ENCODE measurements at regions not wholly inside any gene's neighbourhood (a gene's known extent, or its start where the extent isn't known, plus 50 kb on each side); places are given as distances from the start of the nearest gene placed in this dataset.
"Not testable (repeated sequence)": the region's sequence is repeated elsewhere in the genome, so short reads cannot be mapped to it uniquely, and the experiment has no call there.

- no peak for DNase-seq
These were observed 651.3 kb upstream of the MEF2C start for GRCh38 chr5:89534331-89534730.

DNA sequence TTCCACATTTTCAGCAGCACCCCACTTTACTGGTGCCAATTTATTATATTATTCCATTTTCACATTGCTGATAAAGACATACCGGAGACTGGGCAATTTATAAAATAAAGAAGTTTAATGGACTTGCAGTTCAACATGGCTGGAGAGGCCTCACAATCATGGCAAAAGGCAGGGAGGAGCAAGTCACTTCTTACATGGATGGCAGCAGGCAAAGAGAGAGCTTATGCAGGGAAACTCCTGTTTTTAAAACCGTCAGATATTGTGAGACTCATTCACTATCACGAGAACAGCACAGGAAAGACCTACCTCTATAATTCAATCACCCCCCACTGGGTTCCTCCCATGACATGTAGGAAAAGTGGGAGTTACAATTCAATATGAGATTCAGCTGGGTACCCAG lies 641.8 kb upstream of the MEF2C start:
- DNase-seq: no peak

GRCh38 chr5:89523867-89524266 lies 640.9 kb upstream of the MEF2C start:
- not testable (repeated sequence) for DNase-seq

- no peak for DNase-seq
These were observed 637.8 kb upstream of the MEF2C start for GRCh38 chr5:89520771-89521170.

- no peak for DNase-seq
These were observed 630.5 kb upstream of the MEF2C start for GRCh38 chr5:89513299-89514044.

DNA sequence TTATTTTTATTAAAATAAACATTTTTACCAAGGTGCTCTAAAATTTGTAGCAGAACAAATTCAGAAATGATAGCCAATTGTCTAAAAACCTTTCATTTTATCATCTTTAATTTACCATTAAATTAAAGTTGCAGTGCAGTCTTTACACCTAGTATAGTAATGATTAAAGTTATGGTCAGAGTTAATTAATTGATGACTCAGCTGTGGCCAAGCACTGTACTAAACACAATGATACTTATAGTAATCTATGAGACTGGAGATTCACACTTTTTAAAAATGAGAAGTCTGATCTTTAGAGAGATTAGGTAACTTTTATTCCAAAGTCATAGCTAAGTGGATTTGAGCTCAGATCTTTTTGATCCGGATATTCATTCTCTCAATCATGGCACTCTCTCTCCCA lies 621.1 kb upstream of the MEF2C start:
- DNase-seq: no peak

DNA sequence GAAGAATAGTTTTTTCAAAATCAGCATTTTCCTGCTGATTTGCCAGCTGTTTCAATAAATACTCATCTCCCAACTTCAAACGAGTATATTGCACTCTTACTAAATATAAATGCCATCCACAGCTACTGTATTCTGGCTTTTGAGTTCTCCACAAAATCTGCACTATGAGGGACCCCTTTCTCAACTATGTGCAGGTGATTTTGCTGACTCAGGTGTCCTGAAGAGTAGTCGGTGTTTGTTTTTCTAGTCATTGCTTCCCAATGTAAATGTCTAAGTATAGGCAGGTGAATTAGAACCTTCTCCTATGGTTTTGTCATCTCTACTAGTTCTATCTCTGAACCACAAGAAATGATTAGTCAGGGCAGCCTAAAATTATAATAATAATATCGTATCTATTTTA lies 616.8 kb upstream of the MEF2C start:
- no peak for DNase-seq

DNA sequence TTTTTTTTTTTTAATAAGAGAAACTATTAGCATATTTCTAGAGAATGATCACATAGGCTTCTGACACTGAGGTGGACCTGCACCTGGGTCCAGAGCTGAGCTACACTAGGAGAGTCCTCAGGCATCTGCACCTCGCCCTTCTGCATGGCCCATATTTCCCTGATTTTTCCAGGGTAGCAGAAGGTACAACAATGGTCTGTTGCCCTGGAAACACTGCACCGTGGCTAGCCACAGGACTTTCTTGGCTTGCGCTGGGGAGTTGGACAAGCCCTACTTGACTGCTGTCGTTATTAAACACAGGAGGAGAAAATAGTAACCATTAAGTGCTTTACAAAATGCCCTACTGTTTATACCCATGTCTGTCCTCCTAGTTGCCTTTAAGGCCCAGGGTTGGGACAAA lies 615.7 kb upstream of the MEF2C start:
- no peak for DNase-seq

DNA sequence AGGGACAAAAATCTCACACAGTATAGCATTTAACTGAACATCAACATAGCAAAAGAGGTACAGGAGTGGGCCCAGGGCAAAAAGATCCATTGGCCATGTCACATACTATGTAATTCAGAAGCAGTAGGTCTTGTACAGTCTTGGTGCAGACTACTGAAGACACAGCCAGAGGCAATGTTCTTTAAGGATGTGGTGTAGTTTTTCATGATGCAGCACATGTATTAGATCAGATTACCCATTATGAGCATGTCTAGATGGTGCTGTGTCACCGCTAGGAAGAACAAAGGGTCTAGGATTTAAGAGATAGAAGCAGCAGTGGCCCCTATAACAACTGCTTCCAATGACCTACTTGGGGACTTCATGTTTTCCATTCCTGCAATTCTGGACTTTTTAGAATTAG lies 610.4 kb upstream of the MEF2C start:
- no peak for DNase-seq

DNA sequence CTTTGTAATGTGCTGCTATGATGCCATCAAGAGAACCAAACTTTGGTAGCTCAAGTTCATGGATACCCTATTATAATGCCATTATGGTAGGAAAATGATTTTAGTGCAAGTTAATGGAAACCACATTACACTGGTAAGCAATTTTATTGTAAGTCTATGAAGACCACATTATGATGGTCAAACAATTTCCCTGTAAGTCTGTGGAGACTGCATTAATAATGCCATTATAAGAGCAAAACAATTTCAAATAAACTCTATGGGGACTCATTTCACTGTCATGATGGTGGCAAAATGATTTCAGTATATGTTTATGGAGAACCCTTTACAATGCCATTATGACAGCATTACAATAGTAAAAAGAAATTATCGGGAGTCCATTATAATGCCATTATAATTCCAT lies 602.0 kb upstream of the MEF2C start:
- DNase-seq: no peak

DNA sequence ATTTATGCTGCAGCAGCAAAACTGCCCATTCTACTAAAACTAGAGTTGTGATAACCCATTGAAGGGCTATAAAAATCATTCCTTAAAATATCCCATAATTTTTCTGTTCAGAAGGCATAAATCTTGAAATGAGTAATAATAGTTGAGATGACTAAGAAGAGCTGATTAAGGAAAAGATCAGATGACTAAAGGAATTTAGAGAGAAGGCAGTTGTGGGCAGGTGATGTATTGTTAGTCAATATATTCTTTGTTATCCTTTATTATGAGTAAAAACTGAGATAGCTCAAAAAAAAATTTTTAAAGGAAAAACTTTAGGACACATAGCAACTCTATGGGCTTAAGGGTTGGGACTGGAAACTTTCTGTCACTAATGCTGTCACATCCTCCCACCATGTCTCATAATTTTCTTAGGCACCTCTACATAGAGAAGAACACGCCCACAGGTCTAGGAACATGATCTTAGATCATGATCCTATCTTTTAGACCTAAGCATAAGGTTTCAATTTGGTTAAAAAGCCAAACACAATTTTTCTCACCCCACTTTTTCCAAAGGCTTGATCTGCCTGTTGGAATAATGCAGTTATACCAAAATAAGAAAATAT lies 597.5 kb upstream of the MEF2C start:
- DNase-seq: no peak

DNA sequence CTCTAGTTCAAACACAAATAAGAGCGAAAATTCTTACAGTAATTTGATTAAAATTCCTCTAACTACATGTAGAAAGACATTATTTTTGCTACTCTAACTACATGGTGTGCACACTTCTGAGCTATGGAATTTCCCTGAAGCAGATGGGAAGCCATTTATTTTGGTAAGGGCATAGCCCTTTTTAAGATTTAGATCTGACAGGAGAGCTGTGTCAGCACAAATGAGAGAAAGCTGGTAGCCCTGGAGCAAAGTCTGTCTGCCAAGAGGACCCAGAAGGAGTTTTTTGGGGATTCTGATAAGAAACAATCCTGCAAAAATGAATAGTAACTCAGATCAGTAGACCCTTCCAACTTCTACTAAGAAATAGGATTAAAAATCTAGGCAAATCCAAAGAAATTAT lies 595.9 kb upstream of the MEF2C start:
- DNase-seq: no peak

DNA sequence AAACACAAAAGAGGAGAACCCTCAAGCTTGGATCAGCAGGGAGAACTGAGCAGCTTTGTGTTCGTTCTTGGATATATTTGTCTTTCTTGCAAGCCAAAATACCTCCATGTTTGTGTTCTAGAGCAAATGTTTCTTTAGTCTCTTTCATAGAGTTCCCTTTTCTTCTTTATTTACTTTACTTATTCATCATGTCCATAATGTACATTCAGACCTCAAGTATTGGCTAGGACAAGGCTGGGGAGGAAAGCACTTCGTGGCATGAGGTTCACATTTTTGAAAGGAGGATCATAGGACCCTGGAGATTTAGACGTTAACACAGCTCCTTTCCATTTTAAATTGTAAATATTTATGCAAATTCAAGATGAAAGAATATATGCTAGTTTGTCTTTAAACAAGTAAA lies 590.2 kb upstream of the MEF2C start:
- no peak for DNase-seq

GRCh38 chr5:89471541-89471940 lies 588.6 kb upstream of the MEF2C start:
- no peak for DNase-seq

GRCh38 chr5:89471115-89471514 lies 588.1 kb upstream of the MEF2C start:
- no peak for DNase-seq

- no peak for DNase-seq
These were observed 587.7 kb upstream of the MEF2C start for GRCh38 chr5:89470658-89471057.

GRCh38 chr5:89458332-89458656 lies 575.3 kb upstream of the MEF2C start:
- DNase-seq: no peak

GRCh38 chr5:89457411-89458331 lies 574.7 kb upstream of the MEF2C start:
- DNase-seq: no peak

DNA sequence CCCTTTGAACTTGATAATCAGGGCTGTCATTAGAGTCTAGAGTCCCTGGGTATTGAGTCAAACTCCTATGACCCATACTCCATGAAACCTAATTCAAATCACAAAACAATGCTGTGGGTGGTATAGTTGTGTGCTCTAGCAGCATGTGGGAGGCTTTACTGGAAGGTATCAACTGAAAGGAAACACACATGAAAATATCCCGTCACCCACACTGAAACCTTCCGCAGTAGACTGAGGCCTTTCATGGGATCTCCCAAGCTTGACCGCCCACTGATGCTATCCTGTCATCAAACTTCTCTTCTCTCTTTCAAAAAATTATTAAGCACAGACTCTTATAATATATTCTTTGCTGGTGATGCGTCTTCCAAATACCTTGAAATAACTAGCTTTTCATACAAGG lies 569.1 kb upstream of the MEF2C start:
- DNase-seq: no peak

GRCh38 chr5:89451263-89451662 lies 568.3 kb upstream of the MEF2C start:
- no peak for DNase-seq

DNA sequence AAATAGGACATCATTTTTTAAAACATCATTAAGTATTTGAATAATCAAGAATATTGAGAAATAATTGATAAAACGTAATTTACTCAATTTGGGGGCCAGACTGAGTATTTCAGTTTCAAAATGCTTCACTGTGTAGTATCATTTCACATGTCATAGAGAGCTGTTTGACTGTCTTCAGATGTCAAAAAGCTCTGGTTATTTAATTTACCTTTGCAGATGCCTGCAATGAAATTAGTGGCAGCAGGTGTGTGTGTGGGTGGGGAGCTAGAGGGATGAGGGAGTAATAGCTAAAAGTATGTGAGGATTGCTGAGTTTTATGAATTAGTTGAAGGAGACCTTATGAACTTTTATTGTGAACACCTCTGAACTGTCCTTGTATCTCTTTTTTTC lies 567.2 kb upstream of the MEF2C start:
- DNase-seq: no peak

GRCh38 chr5:89449392-89450148 lies 566.6 kb upstream of the MEF2C start:
- DNase-seq: no peak

DNA sequence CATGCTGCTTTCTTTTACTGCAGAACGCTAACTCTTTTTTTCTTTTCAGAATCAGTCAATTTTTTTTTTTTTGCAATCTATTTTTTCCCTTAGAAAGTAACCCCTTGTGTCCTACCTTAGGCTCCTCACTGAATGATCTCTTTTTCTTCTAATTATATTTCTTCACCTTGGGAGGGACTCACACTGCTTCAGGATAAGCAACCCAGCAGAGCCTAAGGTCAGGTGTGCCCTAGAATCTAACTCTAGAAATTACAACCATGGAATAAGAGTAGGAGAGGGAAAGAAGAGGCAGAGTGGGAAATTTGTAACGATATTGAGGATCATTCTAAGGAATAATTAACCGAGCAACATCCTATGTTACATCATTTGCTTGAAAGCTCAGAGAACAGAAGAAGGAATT lies 564.0 kb upstream of the MEF2C start:
- no peak for DNase-seq
